Activated CD4-positive, alpha-beta T cell treated with anti-CD3 and anti-CD28 coated beads for 1 hour (primary cell): ENCODE measurements at regions not wholly inside any gene's neighbourhood (a gene's known extent, or its start where the extent isn't known, plus 50 kb on each side); places are given as distances from the start of the nearest gene placed in this dataset.
"Not testable (repeated sequence)": the region's sequence is repeated elsewhere in the genome, so short reads cannot be mapped to it uniquely, and the experiment has no call there.

Source experiments
- DNase-seq: peaks from one replicate; pipeline ENCODE4 v3.0.0-alpha.2; 2020

DNA sequence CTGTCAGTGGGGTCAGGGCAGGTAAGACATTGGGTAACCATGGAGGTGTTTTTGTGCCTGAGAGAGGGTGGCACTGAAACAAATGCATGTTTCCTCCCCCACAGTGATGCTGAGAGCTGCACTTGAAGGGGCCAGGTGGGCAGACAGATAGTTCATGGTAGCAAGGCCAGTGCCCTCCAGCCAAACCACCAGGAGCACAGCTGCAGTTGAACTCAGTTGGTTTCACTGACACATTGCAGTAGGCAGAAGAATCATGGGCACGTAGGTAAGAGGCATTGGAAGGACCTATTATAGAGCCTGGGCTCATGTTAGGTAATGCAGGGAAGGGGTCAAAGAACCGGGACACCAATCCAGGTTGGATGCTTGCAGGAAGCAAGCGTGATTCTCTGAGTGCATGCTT, 93.2 kb upstream of the ARL4C start:
- DNase-seq, result no peak

DNA sequence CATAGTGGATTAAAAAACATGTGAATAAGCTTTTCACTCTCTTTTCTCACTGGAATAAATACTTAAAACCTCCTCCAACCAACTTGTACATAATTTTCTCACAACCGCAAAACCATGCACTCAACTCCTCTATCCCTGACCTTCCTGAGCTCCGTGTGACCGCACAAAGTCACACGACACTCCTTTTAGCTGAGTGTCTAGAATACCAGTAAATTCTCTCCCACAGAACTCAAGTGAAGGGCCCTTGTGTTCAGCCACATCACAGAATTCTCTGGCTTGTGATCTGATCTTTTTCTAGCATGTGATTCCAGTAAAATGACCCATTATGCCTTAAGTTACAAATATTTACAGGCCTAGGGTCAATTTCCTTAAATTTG, 91.2 kb upstream of the ARL4C start:
- no peak for DNase-seq

DNA sequence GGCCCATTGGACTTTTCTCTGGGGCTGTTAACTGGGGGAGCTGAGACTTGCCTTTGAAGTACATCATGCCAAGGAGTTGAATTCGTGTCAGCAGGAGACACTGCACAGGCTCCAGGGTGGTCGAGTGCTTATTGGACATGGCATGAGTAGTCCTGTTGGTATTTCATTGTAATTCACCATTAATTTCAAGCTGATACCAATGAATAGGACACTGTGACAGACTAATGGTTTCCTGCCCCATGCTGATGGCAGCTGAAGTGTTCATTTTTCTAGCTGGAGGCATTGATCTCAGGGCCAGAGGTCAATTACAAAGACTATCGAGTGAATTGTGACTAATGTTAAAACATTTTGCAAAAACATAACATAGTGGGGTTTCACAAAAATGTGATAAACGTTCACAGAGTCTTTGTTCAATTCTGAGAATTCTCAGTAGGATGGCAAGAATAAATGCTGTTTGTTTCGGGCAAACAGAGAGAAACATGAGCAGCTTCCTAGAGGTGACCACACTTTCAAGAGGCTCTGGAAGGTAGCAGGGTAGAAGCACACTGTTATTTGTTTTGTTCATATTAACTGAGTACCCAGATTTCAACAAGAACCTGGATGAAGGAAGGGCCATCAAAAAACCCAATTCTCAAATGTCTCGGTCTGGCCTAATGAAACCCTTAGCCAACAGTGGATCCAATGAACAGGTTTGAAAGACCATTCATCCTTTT, 90.6 kb upstream of the ARL4C start:
- DNase-seq, result no peak

DNA sequence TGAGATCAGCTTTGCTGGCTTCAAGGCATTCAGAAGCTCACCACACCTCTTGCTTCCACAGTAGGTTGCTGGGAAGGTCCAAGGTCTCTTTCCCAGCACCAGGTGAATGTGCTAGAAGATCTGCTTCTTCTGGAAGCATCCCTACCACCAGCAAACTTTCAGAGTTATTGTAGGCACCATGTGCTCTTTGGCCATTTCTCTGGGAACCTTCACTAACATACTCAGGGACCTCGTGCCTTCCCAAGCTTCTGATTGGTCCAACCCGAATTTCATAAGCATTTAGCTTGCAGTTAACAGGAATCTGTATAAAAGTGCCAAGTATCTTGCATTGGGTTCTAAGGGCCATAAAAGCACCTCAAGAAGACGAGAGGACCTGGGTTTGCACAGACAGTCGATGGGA, 86.5 kb upstream of the ARL4C start:
- DNase-seq, result no peak

DNA sequence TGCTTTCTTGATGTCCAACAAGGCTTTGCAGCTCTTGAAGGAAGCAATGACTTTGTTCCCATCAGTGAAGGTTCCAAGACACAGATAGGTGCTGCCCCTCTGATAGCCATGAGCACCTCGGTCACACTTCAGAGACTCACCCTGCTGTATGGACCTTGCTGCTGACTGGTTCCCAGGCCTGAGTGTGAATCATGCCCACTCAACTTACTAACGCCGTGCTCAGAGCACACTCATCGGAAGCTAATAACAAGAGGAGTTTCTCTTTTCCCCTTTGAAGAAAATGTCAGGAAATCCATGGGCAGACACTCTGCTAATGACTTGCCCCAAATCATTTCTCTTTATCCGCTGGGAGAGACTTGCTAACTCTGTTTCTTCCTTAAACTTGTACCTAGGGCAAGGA, 83.8 kb upstream of the ARL4C start:
- no peak for DNase-seq

DNA sequence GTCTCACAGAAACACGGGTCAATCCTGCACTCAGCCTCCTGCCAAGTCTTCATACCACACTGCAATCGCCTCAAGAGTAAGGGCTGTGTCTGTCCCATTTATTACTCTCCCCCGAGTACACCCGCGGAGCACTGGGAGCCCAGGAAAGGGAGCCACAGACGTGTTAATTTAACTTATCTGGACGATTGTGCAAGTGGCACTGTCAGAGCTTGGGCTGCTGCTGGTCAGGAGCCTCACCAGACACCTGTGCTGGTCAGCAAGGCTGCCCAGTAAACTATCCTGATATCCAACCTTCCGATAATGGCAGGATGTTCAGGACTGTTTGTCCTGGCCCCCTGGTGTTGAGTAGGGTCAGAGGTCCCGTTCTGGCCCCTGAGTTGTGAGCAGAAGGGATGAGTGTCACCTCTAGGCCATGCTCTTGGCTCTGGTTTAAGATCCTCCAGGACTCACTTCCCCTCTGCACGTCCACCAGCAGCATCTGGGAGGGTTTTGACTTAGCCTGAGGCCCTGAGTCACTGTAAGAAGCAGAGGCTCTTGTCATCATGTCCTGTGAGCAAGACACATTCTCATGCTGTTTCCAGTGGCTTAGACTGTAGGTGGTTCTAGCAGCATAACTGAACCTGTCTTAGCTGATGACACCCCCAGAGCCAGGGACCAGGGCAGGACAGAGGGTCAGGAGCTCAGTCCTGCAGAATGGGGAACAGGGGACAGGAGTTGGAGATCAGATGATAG, 82.5 kb upstream of the ARL4C start:
- no peak for DNase-seq

DNA sequence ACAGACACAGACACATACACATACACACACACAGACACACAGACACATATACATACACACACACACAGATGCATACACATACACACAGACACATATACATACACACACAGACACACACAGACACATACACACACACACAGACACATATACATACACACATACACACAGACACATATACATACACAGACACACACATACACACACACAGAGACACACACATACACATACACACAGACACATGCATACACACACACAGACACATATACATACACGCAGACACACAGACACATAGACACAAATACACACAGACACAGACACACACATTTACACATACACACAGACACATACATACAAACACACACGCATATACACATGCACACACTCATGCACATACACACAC, 81.5 kb upstream of the ARL4C start:
- DNase-seq, result no peak

DNA sequence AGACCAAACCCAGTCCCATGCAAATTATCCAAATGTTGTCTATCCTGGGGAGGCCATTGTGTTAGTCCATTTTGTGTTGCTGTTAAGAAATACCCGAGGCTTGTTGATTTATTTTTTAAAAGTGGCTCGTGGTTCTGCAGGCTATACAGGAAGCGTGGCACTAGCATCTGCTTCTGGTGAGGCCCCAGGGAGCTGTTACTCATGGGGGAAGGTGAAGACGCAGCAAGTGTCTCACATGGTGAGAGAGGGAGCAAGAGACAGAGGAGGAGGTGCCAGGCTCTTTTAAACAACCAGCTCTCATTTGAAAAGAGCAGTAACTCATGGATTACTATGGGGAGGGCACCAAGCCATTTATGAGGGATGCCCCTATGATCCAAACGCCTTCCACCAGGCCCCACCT, 80.3 kb upstream of the ARL4C start:
- DNase-seq, result no peak

DNA sequence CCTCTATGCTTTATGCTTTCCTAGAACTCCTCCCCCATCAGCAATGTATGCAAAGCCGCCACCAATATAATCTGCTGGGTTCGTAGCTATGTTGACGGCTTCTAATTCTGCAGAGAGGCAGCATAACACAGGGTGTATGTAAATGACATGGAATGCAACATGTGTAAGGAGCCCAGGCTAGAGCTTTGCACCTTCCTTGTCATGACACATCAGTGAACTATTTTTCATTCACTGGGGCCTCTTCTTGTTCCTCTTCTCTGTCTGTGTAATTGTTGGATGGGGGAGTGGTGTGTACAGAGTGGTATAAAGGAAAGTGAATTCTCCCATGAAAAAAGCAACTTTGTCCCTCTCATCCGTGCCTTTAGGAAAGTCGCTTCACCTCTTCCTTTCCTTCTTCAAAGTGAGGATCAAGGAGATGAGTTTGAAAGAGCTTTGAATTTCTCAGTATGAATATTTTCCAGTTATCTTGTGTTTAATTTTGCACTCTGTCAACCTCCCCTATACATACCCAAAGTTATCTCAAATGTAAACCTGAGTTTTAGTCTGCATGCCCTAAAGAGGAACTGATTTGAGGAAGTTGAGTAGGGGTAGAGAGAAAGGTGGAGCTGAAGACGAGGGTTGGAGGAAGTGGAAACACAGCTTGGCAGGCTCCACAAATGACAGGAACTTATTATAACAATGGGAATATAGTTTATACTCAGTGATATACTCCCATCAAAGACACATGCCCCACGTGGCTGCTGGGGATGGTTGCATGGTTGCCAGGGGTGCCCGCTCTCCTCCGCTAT, 74.9 kb upstream of the ARL4C start:
- no peak for DNase-seq

DNA sequence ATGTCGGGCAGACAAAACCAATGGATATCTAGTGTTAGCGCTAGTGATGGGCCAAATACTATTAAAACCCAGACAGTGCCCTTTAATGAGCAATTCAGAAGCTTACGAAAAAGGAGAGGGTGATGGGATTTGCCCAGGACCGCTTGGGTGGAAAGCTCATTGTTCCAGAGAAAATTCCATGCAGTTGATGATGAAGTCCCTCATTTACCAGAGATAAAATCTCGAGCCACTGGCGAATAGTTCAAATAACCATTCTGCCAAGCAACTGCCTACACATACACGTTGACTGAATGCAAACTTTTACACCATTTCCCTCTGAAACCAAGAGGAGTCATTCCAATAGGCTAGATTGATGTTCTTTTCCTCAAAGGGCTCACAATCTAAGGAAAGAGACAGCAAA, 73.6 kb upstream of the ARL4C start:
- DNase-seq, result no peak

DNA sequence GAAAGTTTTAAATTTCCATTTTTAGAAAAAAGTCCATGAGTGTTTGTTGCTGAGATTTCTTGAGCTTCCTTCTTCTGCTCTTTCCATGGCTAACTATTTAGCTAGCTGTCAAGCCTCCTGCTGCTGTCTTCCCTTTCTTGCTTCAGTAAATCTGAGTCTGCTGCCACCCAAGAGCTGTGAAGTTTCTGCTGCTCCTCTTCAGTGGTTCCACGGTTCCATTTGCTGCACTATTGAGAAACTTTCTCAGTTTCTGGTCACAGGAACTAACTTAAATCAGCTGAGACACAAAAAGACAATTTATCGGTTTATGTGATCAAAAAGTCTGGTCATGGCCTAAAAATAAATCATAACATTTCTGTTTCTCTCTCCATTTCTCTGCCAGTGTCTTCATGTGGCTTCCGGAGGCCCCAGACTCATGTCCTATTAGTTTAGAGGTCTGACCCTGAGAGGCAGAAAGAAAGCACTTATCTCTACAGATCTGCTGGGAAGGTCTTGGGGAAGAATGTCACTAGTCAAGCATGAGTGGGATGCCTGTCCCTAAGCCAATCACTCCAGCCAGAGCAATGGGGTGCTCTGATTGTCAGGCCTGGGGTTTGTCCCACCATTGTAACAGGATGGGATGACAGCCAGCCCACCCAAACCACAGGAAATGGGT, 73.0 kb upstream of the ARL4C start:
- no peak for DNase-seq

DNA sequence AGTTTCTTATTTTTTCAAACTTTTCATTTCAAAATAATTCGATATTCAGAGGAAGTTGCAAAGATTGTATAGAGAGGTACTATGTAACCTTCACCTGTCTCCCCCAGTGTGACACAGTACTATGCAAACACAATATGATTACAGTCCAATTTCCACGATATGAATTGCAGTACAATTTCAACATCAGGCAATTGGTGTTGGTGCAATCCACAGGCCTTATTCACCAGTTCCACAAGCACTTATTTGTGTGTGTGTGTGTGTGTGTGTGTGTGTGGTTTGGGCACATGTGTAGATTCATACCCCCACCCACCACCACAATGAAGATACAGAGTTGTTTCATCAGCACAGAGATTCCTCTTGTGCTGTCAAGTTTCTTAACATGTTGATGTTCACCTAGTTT, 69.7 kb upstream of the ARL4C start:
- DNase-seq, result no peak

DNA sequence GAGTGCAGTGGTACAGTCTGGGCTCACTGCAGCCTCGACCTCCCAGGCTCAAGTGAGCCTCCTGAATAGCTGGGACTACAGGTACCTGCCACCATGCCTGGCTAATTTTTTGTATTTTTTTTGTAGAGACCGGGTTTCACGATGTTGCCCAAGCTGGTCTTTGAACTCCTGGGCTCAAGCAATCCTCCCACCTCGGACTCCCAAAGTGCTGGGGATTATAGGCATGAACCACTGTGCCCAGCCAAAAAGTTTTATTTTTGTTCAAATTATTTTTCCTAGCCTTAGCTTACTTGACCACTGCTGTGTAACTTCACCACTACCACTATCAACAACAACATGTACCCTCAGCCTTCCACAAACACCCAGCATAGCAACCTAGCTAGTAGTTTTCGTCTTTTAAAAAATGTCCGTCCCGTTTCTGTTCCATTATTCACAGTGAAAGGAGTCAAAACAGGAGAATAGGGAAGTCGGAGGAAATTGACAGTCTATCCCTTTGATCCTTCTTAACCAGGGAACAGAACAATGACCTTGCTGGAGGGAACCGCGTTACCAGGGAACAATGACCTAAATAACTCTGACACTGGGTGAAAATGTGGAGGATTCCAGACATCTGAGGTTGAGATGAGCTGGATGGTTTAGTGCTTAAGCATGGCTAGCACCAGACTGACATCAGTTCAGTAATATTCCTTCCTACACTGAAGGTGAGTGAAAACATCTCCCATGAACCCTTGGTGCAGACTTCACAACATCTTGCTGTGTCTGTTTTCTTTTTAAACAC, 69.2 kb upstream of the ARL4C start:
- no peak for DNase-seq

DNA sequence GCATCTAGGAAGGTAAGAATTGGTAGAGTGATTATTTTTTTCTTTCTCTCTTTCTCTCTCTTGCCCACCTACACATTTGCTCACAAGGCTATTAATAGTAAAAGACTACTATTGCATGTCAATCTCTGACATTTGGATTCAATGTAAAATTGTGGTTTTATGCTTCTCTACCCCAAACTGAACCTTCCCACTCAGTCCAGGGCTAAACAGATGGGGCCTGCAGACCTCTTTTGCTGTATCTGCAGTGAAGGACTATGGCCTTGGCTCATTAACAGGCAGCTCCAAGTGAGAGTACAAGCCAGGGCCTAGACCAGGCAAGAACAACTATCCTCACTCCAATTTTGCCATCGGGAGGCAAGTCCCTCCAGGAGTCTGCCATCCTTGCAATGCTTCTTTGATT, 68.3 kb upstream of the ARL4C start:
- no peak for DNase-seq

DNA sequence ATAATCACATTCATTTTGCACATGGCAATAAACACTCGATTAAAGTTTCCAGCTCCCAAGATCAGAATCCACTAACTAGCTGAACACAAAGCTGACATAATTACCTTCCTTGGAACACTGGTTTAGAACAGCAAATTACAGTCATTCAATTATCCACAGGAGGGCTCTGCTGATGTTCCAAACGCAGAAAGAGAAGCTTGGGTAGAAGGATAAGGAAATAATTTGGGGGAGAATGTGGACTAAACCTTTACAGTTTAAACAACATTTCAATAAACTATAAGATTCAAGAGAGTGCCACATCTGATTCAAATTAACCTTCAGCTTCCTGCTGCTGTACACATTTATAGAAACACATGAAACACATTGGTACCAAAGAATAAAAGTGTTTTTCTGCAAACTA, 67.8 kb upstream of the ARL4C start:
- DNase-seq, result no peak

DNA sequence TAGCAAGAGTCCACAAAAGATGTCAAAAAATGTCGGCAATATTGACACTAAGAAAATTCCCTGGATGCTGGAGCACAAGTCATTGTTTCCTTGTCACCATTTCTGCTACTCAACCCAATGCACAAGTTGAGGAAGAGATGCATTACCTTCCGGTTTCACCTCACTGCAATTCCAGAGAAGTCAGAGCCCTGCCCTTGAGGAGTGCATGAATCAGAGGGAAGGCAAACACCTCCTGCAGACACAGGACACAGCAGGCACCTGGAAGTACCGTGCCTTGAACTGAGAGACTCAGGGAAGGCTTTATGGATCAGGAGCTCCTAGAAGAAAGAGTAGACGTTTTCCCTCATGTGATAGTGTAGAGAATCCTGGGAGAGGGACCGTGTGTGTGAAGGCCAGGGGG, 62.7 kb upstream of the ARL4C start:
- no peak for DNase-seq

DNA sequence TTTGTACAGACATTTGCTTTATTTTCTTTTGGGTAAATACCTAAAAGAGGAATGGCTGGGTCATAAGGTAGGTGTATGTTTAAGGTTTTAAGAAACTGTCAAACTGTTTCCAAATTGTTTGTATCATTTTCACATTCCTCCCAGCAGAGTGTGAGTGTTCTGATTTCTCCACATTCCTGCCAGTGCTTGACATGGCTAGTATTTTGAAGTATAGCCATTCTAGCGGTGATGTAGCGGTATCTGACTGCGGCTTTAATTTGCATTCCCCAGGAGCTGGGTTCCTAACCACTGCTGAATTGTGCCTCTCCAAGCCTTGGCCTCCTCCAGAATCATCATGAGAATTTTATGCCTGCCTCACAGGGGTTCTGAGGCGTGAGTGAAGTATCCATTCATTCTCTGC, 61.8 kb upstream of the ARL4C start:
- DNase-seq, result no peak

DNA sequence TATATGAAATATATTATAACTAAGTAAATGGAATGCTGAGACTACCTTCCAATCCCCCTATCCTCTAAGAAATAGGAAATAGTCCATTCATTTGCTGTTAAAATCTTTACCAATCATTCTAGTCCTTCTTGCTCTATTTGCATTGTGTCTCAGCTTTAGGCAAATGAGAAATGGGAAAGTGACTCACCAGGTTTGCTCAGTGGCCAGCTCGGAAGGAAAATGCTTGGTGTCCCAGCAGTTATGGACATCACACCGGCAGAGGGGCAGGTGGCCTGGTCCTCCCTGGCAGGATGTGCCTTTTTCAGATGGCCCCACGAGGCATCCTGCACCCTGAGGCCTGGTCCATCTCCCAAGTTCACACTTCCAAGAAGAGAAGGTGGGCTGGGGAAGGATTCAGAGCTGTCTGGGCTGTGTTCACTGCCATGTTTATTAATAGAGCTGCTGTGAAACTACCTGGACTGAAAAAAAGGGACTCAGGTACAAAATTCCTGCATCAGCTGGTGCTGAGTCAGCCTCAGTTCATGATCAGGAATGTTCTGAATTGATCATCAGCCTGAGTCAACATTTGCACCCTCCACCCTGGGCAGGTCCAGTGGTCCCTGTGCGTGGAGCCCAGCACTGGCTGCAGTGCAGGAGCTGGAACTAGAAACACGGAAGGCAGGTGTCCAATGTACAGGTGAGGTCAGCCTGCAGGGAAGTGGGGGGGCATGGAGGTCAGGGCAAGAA, 60.1 kb upstream of the ARL4C start:
- no peak for DNase-seq

DNA sequence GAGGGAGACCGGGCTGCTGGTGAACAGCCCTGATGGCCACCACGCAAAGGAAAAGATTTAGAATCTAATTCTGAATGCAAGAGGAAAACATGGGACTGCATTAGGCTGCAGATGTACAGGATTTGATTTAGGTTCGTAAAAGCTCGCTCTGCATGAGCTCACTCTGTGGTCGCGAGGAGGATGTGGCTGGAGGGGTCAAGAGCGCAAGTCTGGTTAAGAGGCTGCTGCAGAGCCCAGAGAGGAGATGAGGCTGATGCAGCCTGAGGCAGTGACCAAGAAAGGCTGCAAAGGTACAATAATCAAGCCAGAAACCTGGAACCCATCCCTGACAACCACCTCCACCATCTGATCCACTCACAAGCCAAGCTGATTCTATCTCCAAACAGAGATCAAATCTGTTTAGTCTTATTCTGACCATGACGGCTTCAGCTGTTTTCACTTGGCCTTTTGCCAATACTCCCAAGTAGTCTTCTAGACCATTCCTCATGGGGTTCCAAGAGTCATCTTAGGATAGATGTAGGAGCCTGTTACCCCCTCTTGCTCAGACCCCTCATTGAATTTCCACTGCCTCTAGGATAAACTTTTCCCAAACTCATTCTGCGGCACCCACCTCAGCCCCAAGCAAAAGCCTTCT, 58.9 kb upstream of the ARL4C start:
- DNase-seq, result no peak

DNA sequence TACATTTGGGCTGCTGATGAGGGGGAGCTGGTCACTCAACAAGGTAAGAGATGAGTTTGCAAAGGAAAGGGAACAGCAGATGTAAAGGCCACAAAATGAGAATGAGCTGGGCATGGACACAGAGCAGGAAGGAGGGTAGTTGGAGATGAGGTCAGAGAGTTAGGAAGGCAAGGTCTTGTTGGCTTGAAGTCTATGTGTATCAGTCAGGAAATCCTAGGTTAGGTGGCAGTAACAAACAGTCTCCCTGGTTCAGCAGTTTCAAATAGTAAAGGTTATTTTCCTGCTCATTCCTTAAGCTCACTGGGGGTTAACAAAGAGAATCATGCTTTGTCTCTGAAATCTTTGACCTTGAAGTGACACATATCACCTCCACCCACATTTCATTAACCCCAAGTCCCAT, 58.3 kb upstream of the ARL4C start:
- DNase-seq, result no peak

DNA sequence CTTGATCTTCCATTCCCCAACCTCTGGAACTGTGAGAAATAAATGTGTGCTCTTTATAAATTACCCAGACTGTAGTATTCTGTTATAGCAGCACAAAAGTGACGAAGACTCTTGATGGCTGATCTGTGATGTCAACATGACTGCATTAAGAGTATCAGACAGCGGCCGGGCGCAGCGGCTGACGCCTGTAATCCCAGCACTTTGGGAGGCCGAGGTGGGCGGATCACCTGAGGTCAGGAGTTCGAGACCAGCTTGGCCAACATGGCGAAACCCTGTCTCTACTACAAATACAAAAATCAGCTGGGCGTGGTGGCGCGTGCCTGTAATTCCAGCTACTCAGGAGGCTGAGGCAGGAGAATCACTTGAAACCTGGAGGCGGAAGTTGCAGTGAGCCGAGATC, 56.3 kb upstream of the ARL4C start:
- not testable (repeated sequence) for DNase-seq
